NCI-H446 (cell line): ENCODE measurements at regions not wholly inside any gene's neighbourhood (a gene's known extent, or its start where the extent isn't known, plus 50 kb on each side); places are given as distances from the start of the nearest gene placed in this dataset.

Experiments
- DNase-seq, 2 experiments: peaks; one replicate each; lab custom pipeline; 2025; lab: John Stamatoyannopoulos, UW

DNA sequence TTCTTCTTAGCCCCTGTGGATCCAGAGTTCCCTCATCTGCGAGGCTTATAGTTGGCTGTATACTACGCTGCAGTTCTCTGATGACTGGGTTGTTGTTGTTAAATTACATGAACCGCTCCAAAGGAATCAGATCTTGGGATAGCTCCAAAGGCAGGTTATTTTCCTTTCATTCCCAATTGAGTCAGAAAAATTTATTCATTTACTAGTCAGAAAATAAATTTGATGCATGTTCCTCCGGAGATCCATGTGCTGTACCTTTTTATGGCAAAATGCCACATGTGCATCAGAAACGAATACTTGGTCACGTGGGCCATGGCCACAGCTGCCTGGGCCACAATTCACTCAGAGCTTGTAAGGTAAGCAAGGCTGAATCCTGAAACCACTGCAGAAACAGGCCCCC lies 304.0 kb downstream of the NR2F1-AS1 start:
- DNase-seq: no peak

DNA sequence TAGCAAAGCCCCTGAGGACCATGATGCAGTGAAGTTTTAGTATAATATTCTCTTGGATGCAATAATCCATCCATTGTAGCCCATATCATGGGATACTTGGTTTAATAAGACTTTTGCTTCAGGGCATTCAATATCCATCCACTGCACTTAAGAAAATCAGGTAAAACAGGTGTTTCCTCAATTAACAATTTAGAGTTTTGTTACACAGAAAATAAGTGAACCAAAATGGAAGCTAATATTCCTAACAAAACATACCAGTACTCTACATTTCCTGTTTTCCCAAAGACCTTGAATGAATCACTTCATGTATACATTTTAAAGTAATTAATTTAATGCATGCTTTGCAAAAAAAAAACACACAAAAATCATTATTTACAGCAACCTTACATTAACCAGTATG lies 305.6 kb downstream of the NR2F1-AS1 start:
- DNase-seq: no peak

DNA sequence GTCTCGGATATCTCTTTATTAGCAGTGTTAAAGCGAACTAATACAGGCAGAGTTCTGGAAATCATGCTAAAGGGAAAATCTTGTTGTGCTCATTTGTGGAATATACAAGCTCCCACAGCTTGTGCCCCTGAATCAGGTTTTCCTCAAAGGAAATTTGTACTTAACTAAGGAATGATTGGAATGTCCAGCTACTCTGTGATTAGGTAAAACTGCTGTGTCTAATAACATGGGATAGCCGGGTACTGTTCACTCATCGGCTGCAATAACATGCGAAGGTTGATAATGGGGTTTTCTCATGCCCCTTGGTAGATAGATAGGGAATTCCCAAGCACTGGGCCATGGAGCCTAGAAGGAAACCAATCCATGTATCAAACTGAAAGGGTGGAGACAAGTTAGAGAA lies 306.7 kb downstream of the NR2F1-AS1 start:
- DNase-seq: no peak

DNA sequence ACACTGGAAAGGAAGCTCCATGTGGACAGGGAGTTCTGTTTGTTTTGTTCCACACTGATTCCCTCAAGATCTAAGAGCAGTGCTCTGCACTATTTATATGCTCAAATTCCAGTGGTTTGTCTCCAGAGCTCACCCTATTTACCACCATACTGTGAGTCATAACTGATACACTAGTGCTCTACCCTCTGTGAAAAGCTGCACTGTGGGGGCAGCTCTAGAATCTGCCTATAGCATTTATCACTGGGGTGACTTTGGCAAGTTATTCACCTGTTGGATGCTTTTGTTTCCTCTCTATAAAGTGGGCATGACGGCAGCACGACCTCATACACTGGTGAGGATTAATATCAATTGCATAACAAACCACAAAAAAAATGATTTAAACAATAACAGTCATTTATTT lies 307.8 kb downstream of the NR2F1-AS1 start:
- DNase-seq: no peak

DNA sequence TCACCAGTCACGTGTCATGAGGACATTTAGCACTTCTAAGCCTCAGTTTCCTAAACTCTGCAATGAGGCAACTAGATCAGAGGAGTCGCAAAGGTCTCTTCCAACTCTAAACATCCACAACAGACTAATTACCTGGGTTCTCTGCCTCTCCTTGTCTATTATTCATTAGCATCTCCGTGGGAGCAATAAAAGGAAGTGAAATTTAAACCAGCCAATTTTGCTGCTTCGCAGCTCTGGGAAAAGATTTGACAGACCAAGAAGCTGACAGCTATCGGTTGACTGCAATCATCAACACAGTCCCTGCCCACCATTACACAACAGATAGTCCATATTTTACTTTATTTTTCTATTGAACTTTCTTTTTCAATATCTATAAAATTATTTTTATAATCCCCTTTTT lies 308.9 kb downstream of the NR2F1-AS1 start:
- DNase-seq: no peak

DNA sequence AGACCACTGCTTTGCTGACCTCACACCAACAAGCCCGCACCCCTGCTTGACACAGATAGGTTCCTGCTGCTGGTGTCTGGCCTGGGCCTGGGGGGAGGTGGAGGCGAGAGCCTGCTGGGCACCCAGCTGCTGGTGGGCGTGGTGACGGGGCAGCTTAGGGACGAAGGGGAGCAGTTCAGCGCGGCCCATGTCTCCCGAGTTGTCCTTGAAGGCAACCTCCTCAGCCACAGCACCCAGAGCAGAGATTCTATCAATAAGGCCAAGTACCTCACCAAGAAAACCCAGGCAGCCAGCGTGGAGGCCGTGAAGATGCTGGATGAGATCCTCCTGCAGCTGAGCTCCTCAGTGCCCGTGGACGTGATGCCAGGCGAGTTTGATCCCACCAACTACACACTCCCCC lies 313.3 kb downstream of the NR2F1-AS1 start:
- DNase-seq: no peak

DNA sequence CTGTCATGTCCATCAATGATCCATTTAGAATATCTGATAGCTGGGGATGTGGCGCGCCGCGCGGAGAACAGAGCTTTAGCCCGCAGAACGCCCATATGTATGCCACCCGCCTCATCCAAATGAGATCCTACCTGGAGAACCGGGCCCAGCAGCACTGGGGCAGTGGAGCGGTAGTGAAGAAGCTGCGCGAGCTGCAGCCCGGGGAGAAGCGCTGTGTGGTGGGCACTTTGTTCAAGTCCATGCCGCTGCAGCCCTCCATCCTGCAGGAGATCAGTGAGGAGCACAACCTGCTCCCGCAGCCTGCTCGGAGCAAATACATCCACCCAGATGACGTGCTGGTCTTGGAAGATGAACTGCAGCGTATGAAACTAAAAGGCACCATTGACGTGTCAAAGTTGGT lies 313.7 kb downstream of the NR2F1-AS1 start:
- DNase-seq: no peak

DNA sequence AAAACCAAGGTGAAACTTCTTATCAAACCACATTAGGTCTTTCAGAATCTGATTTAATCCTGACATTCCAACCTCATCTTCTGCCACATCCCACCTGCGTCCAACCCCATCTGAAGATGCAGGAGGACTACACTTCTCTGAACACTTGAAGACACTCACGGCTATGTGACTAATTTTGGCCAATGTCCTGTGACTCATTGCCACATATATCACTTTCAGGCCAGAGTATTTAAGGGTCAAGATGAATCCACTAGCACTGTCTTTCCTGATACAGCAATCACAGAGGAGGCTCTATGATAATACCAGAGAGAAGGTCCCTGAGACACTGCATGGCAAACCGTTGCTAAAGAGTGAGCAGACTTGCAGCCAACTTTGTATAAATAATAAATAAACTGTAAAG lies 323.4 kb downstream of the NR2F1-AS1 start:
- no peak for DNase-seq

DNA sequence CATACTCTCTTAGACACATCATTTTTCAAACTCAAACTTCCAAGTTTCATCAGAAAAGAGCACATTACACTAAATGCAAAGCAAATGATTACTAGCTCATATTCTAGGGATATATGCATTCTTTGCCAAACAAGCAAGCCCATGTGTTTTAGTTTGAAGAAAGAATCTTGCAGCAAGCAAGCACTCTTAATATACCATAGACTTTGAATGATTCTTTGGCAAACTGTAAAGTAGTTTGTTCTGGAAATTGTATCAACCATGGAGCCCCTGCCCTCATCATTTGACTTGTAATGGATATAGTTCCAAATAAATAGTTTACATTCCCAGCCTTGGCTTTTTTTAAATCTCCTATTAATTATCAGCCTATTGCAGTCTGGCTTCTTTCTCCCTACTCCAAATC lies 325.2 kb downstream of the NR2F1-AS1 start:
- no peak for DNase-seq

DNA sequence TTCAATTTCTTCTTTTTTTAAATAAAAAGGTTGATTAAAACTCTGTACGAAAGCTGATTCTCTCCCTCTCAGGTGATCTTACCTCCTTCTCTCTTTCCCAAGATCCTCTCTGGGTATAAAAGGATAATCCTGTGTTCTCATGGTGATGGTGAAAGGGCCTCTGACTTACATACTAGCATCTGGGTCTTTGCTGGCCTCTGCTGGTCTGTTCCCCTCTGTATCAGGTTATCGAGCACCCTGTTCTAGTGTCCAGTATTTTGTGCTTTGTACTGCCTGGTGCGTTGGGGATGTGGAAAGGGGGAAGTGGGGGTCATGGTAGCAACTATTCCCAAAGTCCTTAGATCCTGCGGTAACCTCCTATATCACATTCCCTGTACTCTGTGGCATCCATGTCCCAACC lies 328.9 kb downstream of the NR2F1-AS1 start:
- no peak for DNase-seq

DNA sequence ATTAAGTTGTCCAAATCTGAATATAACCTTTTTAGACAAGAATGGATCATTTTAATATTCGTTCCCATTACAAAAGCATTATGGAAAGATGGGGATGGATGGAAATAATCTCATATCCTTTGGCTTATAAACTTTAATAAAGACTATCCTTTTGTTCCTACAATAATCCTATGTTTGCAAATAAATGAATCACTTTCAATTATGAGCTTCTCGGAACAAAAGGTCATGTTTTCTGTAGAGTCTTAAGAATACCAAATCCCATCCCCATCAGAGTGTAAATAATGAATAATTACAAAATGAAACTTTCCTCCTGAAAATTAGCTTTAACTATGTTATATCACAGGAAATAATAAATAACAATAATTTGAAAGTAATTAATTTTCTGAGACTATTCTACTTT lies 329.7 kb downstream of the NR2F1-AS1 start:
- no peak for DNase-seq

DNA sequence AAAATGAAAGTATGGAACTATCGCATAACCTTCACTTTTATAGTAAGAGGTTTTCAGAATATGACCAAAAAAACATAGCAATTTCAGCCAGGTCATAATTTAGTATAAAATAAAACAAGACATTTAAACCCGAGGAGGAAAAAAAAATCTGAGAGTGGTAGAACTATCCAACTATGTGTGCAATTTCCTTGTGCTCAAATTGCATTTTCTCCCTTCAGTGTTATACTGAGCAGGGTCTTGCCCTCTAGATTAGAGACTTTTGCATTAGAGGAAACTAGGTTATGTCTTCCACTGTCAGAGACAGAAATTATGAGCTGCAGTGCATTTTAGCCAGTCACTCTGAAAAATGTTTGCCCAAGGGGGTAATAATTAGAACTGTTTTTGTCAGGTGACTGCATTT lies 330.6 kb downstream of the NR2F1-AS1 start:
- DNase-seq: no peak

DNA sequence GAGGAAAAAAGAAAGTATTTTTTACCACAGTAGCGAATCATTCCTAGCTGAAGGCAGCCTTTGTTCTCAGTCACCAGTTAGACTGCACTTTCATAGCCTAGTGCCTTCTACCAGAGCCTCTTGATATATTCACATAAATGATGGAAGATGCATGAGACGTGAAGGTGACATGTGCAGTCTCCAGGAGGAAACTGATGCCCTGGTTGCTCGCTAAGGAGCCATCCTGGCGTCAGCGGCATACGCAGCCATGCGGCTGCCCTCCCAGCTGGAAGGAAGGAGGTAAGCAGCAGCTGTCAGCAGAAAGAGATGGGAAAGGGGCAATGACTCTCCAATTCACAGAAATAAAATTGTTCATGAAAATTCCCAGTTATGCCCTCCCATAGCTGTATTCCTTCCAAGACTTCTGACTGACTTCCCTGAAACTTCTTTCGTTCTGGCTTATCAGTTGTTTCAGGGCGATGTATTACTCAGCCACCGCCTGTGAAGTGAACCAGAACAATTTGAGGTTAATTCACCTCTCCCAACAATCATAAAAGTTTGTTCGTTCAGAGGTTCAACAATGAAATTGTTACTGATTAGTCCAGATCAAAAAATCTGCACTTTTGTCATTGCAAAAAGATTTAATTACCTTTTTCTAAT lies 331.2 kb downstream of the NR2F1-AS1 start:
- no peak for DNase-seq

DNA sequence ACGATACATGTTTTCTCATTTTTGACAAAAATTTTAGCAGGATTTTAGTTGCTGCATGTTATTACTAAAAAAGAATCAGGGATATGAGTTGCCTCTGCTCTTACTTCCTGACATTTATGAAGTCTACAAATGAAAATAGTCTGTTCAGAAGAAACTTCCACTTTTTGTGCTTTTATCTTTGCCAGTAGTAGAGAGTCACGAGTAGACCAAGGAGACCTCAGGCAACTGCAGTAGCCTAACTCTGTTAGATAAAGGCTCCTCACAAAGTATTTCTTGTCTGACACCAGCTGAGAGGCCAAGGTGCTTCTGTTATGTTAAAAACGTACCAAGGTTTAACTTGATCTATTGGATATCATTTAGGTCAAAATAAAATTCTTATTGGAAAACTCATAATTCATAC lies 333.9 kb downstream of the NR2F1-AS1 start:
- DNase-seq: no peak

DNA sequence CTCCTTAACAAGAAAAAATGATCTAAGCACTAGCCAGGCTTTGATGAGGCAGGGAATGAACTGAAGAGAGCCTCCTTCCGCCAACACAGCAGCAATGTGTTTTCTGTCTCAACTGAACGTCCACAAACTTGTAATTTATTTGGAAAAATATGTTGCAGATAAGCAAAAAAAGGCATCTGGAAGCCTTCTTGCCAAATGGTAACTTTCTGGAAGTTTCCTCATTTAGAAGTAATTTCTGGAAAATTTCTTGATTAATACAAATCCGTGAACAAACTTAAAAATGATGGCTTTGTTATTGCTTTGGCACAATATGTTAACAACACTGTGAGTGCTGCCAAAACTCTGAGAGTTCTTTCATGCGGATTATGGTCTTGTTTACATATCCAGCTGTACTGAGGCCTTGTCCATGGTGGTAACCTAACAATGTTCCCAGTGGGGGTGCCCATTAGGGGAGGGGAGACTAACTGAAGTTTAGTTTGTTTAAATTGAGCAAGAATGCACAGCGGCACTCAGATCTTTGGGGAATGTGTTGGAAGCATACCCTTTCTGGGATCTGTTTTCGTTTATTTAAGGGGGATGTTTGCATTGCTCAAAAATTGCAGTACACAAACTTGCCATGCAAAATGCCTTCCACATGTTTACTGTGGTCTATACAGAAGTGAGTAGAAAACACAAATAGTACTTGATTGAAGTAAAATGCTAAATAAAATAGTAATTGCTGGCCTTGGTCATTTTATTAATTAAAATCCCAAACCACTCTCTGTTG lies 334.7 kb downstream of the NR2F1-AS1 start:
- DNase-seq: peak; percentile 71 to 87

DNA sequence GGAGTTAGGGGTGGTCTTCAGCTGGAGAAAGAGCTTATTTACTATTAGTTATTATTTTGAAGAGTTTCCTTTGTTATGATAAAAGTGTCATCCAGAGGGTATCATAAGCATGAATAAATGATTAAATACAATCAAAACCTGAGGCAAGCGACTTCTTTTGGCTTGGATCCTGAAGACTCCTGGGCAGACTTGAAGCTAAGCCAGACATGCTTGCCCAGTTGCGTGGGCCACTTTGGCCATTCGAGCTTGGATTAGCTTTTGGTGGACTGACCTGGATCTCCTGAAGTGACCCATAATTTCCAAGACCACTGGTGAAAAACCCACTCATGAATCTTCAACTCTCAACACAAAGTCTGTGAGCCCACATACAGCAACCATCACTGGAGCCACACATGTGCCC lies 335.8 kb downstream of the NR2F1-AS1 start:
- no peak for DNase-seq

DNA sequence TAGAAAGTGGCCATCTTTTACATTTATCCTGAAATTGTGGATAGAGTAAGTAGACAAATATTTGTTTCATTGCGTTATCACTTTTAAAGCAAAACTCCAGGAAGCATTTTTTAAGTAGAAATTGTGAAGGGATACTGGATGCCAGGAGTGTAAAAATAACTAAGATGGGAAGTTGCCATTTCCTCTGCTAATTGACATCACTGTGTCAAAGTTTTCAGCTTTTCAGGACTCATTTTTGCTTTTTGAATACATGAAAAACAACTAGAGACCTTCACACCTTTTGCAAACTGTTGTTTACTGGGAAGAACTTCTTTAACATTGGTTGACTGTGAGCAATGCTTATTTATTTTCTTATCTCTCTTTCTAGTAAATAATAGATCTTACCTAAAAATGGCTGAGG lies 337.5 kb downstream of the NR2F1-AS1 start:
- DNase-seq: no peak

DNA sequence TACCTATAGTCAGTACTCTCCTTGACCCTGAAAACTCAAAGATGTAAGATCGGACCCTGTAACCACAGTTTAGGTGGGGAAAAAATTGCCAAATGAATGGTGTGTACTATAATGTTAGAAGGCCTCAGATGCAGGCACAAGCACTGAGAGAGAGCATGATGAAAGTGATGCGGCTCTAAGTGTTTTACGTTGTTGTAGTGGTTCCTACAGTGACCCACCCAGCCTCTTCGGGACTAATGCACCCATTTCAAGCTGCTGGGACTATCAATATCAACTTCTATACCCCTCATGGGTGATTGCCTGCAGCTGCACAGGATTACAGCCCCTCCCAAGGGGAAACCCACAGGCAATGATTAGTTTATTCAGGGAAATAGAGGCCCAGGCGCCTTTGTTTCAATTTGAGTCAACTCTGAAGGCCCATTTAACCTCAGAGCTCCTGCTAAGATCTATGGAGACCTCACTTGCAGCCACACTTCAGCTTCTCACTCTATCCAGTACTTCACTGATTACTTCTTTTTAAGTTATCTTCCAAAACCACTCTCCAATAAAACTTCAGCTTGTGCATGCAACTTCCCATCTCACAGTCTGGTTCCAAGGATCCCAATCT lies 340.7 kb downstream of the NR2F1-AS1 start:
- DNase-seq: no peak

DNA sequence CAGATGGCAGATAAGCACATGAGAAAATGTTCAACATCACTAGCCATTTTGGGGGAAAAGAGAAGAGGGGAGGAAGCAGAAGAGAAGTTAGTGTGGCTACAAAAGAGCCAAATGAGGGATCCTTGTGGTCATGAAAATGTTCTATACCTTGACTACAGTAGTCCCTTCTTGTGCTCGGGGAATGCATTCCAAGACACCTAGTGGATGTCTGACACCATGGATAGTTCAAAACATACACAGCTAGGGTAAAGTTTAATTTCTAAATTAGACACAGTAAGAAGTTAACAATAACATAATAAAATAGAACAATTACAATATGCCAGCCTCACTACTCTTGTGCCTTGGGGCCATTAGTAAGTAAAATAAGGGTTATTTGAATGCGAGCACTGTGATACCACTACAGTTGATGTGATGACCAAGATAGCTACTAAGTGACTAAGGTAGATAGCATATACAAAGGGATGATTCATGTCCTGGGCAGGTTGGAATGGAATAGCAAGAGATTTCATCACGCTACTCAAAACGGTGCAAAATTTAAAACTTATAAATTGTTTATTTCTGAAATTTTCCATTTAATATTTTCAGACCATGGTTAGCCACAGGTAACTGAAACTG lies 344.1 kb downstream of the NR2F1-AS1 start:
- DNase-seq: no peak

DNA sequence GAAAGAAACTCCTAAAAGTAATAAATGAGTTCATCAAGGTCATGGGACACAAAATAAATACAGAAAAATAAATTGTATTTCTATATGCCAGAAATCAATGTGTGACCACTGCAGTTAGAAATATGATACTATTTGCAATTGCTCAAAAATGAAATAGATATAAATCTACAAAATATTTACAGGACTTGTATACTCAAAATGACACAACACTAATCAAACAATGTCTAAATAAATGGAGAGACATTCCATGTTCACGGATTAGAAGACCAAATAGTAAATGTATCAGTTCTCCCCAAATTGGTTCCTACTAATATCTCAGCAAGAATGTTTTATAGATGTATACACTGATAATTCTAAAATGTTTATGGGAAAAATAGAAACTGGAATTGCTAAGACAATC lies 345.3 kb downstream of the NR2F1-AS1 start:
- DNase-seq: no peak

DNA sequence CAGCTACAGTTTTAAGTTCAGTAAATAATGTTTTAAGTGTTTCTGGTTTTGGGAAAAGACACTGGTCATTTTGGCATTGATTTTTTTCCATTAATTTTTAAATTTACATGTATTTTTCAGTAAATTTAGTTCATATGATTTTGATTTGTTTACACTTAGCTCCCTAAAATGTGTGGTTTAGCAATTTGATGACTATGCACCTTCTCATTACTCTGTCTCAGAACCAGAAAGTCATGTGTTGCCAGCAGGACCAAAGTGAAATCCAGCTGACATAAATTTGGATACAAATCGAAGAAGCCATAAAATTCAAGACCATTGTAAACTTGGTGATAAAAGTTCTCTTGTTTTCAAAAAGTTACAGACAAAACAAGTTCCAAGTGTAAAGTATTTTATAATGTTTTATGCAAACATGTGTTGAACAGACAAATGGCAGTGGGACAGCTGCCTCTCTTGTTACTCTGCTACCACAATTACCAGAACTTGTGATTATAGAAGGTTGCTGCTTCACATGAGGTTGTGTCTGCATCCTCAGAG lies 354.8 kb downstream of the NR2F1-AS1 start:
- no peak for DNase-seq

DNA sequence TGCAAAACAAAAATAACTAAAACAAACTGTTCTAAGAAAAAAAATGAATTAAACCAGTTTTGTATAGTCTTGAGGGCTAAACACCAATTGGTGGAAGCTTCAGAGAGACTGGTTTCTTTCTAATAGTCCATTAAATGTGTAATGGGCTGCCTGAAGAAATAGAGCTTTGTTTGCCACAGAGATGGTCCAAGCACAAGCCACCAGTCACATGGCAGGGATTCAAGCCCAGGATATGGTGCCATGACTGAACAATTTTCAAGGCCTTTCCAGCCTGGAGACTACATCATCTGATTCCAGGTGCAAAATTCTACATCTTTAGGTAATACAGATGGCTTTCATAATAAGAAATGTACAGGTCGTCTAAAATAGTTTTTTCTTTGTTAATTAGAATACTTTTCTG lies 355.3 kb downstream of the NR2F1-AS1 start:
- no peak for DNase-seq

DNA sequence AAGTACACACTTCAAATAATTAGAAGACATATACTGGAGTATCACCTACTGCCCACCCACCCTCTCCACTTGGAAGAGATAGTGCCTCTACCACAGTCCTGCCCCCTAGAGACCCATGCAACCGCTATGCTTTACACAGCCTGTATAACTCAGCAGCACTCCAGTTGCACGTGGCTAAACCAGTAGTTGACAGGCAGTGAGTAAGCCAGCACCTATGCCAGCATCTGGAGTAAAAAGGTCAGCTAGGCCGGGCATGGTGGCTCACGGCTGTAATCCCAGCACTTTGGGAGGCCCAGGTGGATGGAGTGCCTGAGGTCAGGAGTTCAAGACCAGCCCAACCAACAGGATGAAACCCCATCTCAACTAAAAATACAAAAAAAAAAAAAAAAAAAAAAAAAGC lies 356.4 kb downstream of the NR2F1-AS1 start:
- no peak for DNase-seq
